ENCODE measurements at regions not wholly inside any gene's neighbourhood (a gene's known extent, or its start where the extent isn't known, plus 50 kb on each side); places are given as distances from the start of the nearest gene placed in this dataset.
"Not testable (repeated sequence)": the region's sequence is repeated elsewhere in the genome, so short reads cannot be mapped to it uniquely, and the experiment has no call there.

DNA sequence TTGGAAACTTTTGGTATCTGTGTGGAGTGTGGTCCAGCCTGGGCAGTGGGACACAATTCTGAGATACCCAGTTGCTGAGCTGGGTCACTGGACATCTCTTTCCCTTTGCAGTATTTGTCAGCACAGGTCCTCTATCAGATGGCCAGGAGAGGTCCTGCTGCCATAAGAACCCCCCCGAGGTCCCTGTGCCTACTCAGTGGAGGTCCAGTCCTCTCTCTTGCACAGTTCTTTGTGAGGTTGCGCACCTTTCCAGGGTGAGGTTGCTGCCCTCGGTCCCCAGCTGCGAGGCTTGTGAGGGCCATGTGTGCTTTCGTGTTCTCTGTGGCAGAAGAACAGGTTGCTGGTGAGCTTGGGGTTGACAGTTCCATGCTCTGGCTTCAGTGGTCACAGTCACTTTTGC is 320.6 kb downstream of the QKI start:
- TF ChIP-seq POLR2A (IDR thresholded peaks at IDR 0.05) (no peak), POLR2AphosphoS5 (IDR thresholded peaks at IDR 0.05) (no peak), EP300 (IDR thresholded peaks at IDR 0.05; ENCODE audit: low read depth) (no peak)
- TF ChIP-seq, protein P1, sequence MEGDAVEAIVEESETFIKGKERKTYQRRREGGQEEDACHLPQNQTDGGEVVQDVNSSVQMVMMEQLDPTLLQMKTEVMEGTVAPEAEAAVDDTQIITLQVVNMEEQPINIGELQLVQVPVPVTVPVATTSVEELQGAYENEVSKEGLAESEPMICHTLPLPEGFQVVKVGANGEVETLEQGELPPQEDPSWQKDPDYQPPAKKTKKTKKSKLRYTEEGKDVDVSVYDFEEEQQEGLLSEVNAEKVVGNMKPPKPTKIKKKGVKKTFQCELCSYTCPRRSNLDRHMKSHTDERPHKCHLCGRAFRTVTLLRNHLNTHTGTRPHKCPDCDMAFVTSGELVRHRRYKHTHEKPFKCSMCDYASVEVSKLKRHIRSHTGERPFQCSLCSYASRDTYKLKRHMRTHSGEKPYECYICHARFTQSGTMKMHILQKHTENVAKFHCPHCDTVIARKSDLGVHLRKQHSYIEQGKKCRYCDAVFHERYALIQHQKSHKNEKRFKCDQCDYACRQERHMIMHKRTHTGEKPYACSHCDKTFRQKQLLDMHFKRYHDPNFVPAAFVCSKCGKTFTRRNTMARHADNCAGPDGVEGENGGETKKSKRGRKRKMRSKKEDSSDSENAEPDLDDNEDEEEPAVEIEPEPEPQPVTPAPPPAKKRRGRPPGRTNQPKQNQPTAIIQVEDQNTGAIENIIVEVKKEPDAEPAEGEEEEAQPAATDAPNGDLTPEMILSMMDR (IDR thresholded peaks at IDR 0.05), result no peak
- no peaks in the 10 kb centered on the region for H3K27me3 ChIP-seq
- peaks cover 0 to 9% (median 2%) of the 10 kb centered on the region in 4 donors for H3K4me1 ChIP-seq
- intact Hi-C loops (cut with DNase I; ENCODE audit: low total_unique reads), result no loop called here
- no peak overlapping the region for H3K27ac ChIP-seq
- 93% methylated on average over 5 of the region's 5 CpGs; no CpG with 5 or more reads in 1 of the 2 donors for WGBS, 2 donors (ENCODE audit: low coverage in 1 of 2)
- H3K36me3 ChIP-seq, result no peaks in the 10 kb centered on the region
- no peak for DNase-seq
- no peaks in the 10 kb centered on the region for H3K9me3 ChIP-seq
- in situ Hi-C loops (cut with MboI; ENCODE audit: low pct_ligation_motif_present in 1 of 4, low pct_unique_long_range_greater_than_20kb in 1 of 4, low sequenced_read_pairs in 3 of 4), result no loop called here
- no peak overlapping the region for H3K4me3 ChIP-seq

- Histone ChIP-seq H3K9me3 (no peaks in the 10 kb centered on the region), H3K4me3 (no peak overlapping the region), H3K36me3 (no peaks in the 10 kb centered on the region), H3K4me1 (peaks cover 0 to 9% (median 0%) of the 10 kb centered on the region in 4 donors), H3K27me3 (no peaks in the 10 kb centered on the region), H3K27ac (no peak overlapping the region)
- intact Hi-C loops (cut with DNase I; ENCODE audit: low total_unique reads) (no loop called here), in situ Hi-C loops (cut with MboI; ENCODE audit: low pct_ligation_motif_present in 1 of 4, low pct_unique_long_range_greater_than_20kb in 1 of 4, low sequenced_read_pairs in 3 of 4) (no loop called here)
- WGBS, 2 donors (ENCODE audit: low coverage in 1 of 2), result 77% methylated on average over 2 of the region's 2 CpGs; no CpG with 5 or more reads in 1 of the 2 donors
- DNase-seq, result no peak
- TF ChIP-seq, protein P1 (IDR thresholded peaks at IDR 0.05), result no peak
- TF ChIP-seq POLR2A (IDR thresholded peaks at IDR 0.05), result no peak
- TF ChIP-seq POLR2AphosphoS5 (IDR thresholded peaks at IDR 0.05), result no peak
- TF ChIP-seq EP300 (IDR thresholded peaks at IDR 0.05; ENCODE audit: low read depth), result no peak
Observed at GRCh38 chr6:163733061-163733460, 318.5 kb downstream of the QKI start.

GRCh38 chr6:163732479-163732878 is 318.0 kb downstream of the QKI start:
- in situ Hi-C loops (cut with MboI; ENCODE audit: low pct_ligation_motif_present in 1 of 4, low pct_unique_long_range_greater_than_20kb in 1 of 4, low sequenced_read_pairs in 3 of 4), result no loop called here
- intact Hi-C loops (cut with DNase I; ENCODE audit: low total_unique reads), result no loop called here
- DNase-seq, result no peak
- Histone ChIP-seq H3K4me3 (no peak overlapping the region), H3K4me1 (peaks cover 0 to 9% (median 0%) of the 10 kb centered on the region in 4 donors), H3K27ac (no peak overlapping the region), H3K9me3 (no peaks in the 10 kb centered on the region), H3K27me3 (no peaks in the 10 kb centered on the region), H3K36me3 (no peaks in the 10 kb centered on the region)
- 32 to 35% methylated on average over 3 of the region's 3 CpGs for WGBS, 2 donors (ENCODE audit: low coverage in 1 of 2)
- TF ChIP-seq, protein P1 (IDR thresholded peaks at IDR 0.05), result no peak
- TF ChIP-seq POLR2AphosphoS5 (IDR thresholded peaks at IDR 0.05), result no peak
- TF ChIP-seq POLR2A (IDR thresholded peaks at IDR 0.05), result no peak
- TF ChIP-seq EP300 (IDR thresholded peaks at IDR 0.05; ENCODE audit: low read depth), result no peak

DNA sequence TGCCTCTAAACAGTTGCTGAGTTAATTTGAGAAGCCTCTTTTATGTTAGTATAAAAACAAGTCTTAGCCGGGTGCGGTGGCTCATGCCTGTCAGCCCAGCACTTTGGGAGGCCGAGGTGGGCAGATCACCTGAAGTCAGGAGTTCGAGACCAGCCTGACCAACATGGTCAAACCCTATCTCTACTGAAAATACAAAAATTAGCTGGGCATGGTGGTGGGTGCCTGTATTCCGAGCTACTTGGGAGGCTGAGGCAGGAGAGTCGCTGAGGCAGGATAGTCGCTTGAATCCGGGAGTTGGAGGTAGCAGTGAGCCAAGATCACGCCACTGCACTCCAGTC is 317.5 kb downstream of the QKI start:
- H3K27ac ChIP-seq; H3K4me1 ChIP-seq; intact Hi-C loops (cut with DNase I; ENCODE audit: low total_unique reads); H3K9me3 ChIP-seq; H3K36me3 ChIP-seq; H3K27me3 ChIP-seq; H3K4me3 ChIP-seq; DNase-seq; in situ Hi-C loops (cut with MboI; ENCODE audit: low pct_ligation_motif_present in 1 of 4, low pct_unique_long_range_greater_than_20kb in 1 of 4, low sequenced_read_pairs in 3 of 4): not testable (repeated sequence)
- WGBS, 2 donors (ENCODE audit: low coverage in 1 of 2), result 93% methylated on average over 9 of the region's 9 CpGs; no CpG with 5 or more reads in 1 of the 2 donors
